ENCODE measurements at regions not wholly inside any gene's neighbourhood (a gene's known extent, or its start where the extent isn't known, plus 50 kb on each side); places are given as distances from the start of the nearest gene placed in this dataset.
A peak's percentile ranks its signal among the peaks of the same experiment; 100 is the strongest.

GRCh38 chr14:71380271-71380670 lies 473.0 kb downstream of the PCNX1 start:
- ATAC-seq (replicated peaks) (no peak), DNase-seq (no peak)
- peaks cover 22 to 43% of the 10 kb centered on the region in 2 donors for H3K4me1 Mint-ChIP-seq (ENCODE audit: low read depth in 2 of 2)
- H3K27ac Mint-ChIP-seq: peak overlapping the region in 1 of 2 donors; percentile 6
- peaks cover 4% of the 10 kb centered on the region for H3K36me3 Mint-ChIP-seq (ENCODE audit: insufficient read depth)
- H3K4me3 Mint-ChIP-seq: no peak overlapping the region
- H3K9me3 Mint-ChIP-seq: no peaks in the 10 kb centered on the region
- H3K27me3 Mint-ChIP-seq: no peaks in the 10 kb centered on the region

DNA sequence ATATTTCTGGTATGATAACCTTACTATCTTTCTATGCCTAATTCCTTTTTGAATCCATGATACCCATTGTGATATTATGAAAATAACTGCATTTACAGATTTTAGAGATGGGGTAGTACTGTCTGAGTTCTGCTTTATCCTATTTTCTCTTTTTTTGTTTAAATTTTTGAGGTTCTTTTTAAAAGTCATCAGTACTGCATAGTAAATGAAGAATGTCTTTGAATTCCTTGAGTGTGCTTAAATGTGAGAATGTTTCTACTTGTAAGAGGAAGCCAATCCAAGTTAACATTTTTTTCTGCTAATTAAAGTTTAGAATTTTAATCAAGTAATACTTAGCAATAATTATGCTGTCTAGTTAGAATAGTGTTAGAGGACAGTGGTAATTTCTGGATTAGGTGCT lies 474.6 kb downstream of the PCNX1 start:
- Mint-ChIP-seq H3K9me3 (no peaks in the 10 kb centered on the region), H3K4me3 (no peak overlapping the region), H3K4me1 (ENCODE audit: low read depth in 2 of 2) (peaks cover 24 to 45% of the 10 kb centered on the region in 2 donors), H3K27ac (peak overlapping the region in 1 of 2 donors; percentile 25), H3K36me3 (ENCODE audit: insufficient read depth) (peaks cover 4% of the 10 kb centered on the region), H3K27me3 (no peaks in the 10 kb centered on the region)
- ATAC-seq (replicated peaks) (no peak), DNase-seq (no peak)

DNA sequence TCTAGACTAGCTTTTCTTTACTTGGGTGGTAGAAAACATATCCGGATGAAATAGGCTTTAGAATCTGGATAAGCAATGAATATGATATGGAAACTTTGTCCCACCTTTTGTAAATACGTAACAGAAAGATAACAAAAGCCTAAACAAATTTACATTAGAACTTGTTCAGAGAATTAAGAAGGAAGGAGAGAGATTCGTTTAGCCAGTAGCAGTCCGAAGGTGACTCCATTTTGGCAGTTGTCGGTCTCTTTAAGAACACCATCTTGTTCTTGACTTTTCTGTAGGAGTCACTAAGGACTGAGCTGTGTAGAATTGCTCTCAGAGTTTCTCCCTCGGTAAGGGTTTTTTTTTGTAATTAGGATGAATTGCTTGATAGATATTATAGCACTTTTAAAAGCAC lies 475.1 kb downstream of the PCNX1 start:
- Mint-ChIP-seq H3K9me3 (no peaks in the 10 kb centered on the region), H3K36me3 (ENCODE audit: insufficient read depth) (peaks cover 4% of the 10 kb centered on the region), H3K27ac (peak overlapping the region in 1 of 2 donors; percentile 25), H3K4me1 (ENCODE audit: low read depth in 2 of 2) (peaks cover 24 to 45% of the 10 kb centered on the region in 2 donors), H3K4me3 (no peak overlapping the region), H3K27me3 (no peaks in the 10 kb centered on the region)
- no peak for DNase-seq
- ATAC-seq (replicated peaks): no peak

GRCh38 chr14:71383510-71383909 lies 476.3 kb downstream of the PCNX1 start:
- no peak for DNase-seq
- no peaks in the 10 kb centered on the region for H3K27me3 Mint-ChIP-seq
- no peak for ATAC-seq (replicated peaks)
- peak overlapping the region in 1 of 2 donors; percentile 59 for H3K27ac Mint-ChIP-seq
- H3K4me3 Mint-ChIP-seq: no peak overlapping the region
- H3K4me1 Mint-ChIP-seq (ENCODE audit: low read depth in 2 of 2): peaks cover 13 to 38% of the 10 kb centered on the region in 2 donors
- H3K36me3 Mint-ChIP-seq (ENCODE audit: insufficient read depth): no peaks in the 10 kb centered on the region
- H3K9me3 Mint-ChIP-seq: no peaks in the 10 kb centered on the region

GRCh38 chr14:71384007-71384845 lies 477.0 kb downstream of the PCNX1 start:
- no peak overlapping the region for H3K4me3 Mint-ChIP-seq
- H3K4me1 Mint-ChIP-seq (ENCODE audit: low read depth in 2 of 2): peaks cover 11 to 38% of the 10 kb centered on the region in 2 donors
- no peak for DNase-seq
- H3K27ac Mint-ChIP-seq: peak overlapping the region in 1 of 2 donors; percentile 10
- ATAC-seq (replicated peaks): no peak
- H3K9me3 Mint-ChIP-seq: no peaks in the 10 kb centered on the region
- H3K36me3 Mint-ChIP-seq (ENCODE audit: insufficient read depth): no peaks in the 10 kb centered on the region
- no peaks in the 10 kb centered on the region for H3K27me3 Mint-ChIP-seq

- Mint-ChIP-seq H3K36me3 (ENCODE audit: insufficient read depth) (peaks cover 4% of the 10 kb centered on the region), H3K27ac (no peak overlapping the region), H3K9me3 (no peaks in the 10 kb centered on the region), H3K27me3 (no peaks in the 10 kb centered on the region), H3K4me1 (ENCODE audit: low read depth in 2 of 2) (peaks cover 14 to 32% of the 10 kb centered on the region in 2 donors), H3K4me3 (no peak overlapping the region)
- DNase-seq (no peak), ATAC-seq (replicated peaks) (no peak)
These were observed 480.5 kb downstream of the PCNX1 start for GRCh38 chr14:71387753-71388152.

- ATAC-seq (replicated peaks) (no peak), DNase-seq (no peak)
- no peak overlapping the region for H3K27ac Mint-ChIP-seq
- H3K4me1 Mint-ChIP-seq (ENCODE audit: low read depth in 2 of 2): peaks cover 14 to 31% of the 10 kb centered on the region in 2 donors
- H3K4me3 Mint-ChIP-seq: no peak overlapping the region
- H3K27me3 Mint-ChIP-seq: no peaks in the 10 kb centered on the region
- H3K9me3 Mint-ChIP-seq: no peaks in the 10 kb centered on the region
- peaks cover 4% of the 10 kb centered on the region for H3K36me3 Mint-ChIP-seq (ENCODE audit: insufficient read depth)
These were observed 481.1 kb downstream of the PCNX1 start for GRCh38 chr14:71388336-71388735.

DNA sequence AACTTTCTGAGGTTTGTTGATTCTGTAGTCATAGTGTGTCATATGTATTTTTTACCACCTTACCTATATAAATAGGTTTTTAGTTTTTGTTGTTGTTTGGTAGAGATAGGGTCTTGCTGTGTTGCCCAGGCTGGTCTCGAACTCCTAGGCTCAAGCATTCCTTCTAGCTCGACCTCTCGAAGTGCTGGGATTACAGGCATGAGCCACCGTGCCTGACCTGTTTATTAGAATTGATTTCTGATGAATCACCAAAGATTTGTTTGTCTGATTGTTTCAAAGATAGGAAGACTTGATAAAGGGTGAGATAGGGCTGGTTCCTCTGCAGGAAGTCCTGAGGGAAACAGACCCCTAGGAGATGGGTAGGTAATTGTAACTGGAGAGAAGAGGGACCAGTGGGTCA lies 481.6 kb downstream of the PCNX1 start:
- no peak for ATAC-seq (replicated peaks)
- Mint-ChIP-seq H3K4me3 (no peak overlapping the region), H3K4me1 (ENCODE audit: low read depth in 2 of 2) (peaks cover 13 to 31% of the 10 kb centered on the region in 2 donors), H3K36me3 (ENCODE audit: insufficient read depth) (peaks cover 4% of the 10 kb centered on the region), H3K27me3 (no peaks in the 10 kb centered on the region), H3K9me3 (no peaks in the 10 kb centered on the region), H3K27ac (no peak overlapping the region)
- DNase-seq: no peak

GRCh38 chr14:71394386-71394785 lies 487.1 kb downstream of the PCNX1 start:
- H3K27ac Mint-ChIP-seq: peak overlapping the region; percentile 46 to 61
- peaks cover 20 to 39% of the 10 kb centered on the region in 2 donors for H3K4me1 Mint-ChIP-seq (ENCODE audit: low read depth in 2 of 2)
- H3K27me3 Mint-ChIP-seq: no peaks in the 10 kb centered on the region
- H3K36me3 Mint-ChIP-seq (ENCODE audit: insufficient read depth): peaks cover 4% of the 10 kb centered on the region
- ATAC-seq (replicated peaks) (no peak), DNase-seq (no peak)
- H3K9me3 Mint-ChIP-seq: no peaks in the 10 kb centered on the region
- H3K4me3 Mint-ChIP-seq: no peak overlapping the region

- peaks cover 17 to 37% of the 10 kb centered on the region in 2 donors for H3K4me1 Mint-ChIP-seq (ENCODE audit: low read depth in 2 of 2)
- H3K27ac Mint-ChIP-seq: peak overlapping the region; percentile 46 to 61
- peaks cover 4% of the 10 kb centered on the region for H3K36me3 Mint-ChIP-seq (ENCODE audit: insufficient read depth)
- H3K4me3 Mint-ChIP-seq: no peak overlapping the region
- no peaks in the 10 kb centered on the region for H3K9me3 Mint-ChIP-seq
- ATAC-seq (replicated peaks): peak; percentile 14
- no peaks in the 10 kb centered on the region for H3K27me3 Mint-ChIP-seq
- no peak for DNase-seq
These were observed 487.9 kb downstream of the PCNX1 start for GRCh38 chr14:71395151-71395604.

GRCh38 chr14:71395636-71396035 lies 488.4 kb downstream of the PCNX1 start:
- Mint-ChIP-seq H3K4me1 (ENCODE audit: low read depth in 2 of 2) (peaks cover 19 to 40% of the 10 kb centered on the region in 2 donors), H3K9me3 (no peaks in the 10 kb centered on the region), H3K27me3 (no peaks in the 10 kb centered on the region), H3K4me3 (no peak overlapping the region), H3K36me3 (ENCODE audit: insufficient read depth) (peaks cover under 1% of the 10 kb centered on the region), H3K27ac (peak overlapping the region; percentile 5 to 50)
- DNase-seq (no peak), ATAC-seq (replicated peaks) (no peak)

DNA sequence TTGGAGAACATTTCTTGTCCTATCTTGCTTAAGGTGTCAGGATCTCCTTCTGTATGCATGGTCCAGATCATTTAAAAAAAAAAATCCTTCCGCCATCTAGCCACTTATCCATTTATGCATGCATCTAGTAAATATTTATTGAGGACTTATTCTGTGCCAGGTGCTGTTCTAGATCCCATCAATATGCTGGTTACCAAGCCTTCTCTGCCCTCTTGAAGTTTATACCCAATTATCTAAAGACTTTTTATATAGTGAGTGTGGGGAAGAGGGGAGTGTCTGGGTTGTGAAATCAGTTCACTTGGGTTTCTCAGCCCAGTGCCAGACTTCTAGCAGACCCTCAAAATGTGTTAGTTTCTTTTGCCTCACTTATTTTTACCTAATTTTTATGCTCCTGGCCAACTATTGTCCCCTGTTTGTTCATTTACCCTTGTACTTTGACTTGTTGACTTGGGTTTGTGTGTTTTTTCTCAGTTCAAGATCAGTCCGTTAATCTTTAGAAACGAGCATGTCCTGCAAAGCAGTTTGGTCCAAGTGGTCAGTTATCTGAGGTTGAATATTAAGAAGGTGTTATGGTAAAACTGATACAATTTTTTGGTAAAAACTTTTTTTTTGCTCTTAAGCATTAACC lies 488.9 kb downstream of the PCNX1 start:
- ATAC-seq (replicated peaks) (no peak), DNase-seq (no peak)
- Mint-ChIP-seq H3K4me3 (no peak overlapping the region), H3K9me3 (no peaks in the 10 kb centered on the region), H3K27me3 (no peaks in the 10 kb centered on the region), H3K27ac (peak overlapping the region; percentile 5 to 50), H3K36me3 (ENCODE audit: insufficient read depth) (no peaks in the 10 kb centered on the region), H3K4me1 (ENCODE audit: low read depth in 2 of 2) (peaks cover 19 to 40% of the 10 kb centered on the region in 2 donors)

DNA sequence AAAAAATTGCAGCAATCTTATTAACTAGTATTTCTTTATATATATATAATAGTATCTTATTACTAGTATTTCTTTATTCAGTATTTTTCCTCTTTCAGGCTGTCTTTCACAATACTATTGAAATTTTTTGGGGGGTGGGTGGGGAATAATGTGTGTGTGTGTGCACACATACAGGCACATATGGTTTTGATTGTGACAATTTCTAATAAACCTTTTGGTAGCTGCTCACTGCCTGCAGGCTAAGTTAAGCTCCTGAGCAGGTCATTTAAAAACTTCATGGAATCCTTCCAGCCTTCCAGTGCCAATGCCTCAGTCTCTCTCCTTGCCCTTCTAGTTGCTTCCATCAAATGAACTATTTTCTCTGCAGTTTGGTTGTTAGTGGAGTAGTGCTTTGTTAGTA lies 490.1 kb downstream of the PCNX1 start:
- Mint-ChIP-seq H3K27me3 (no peaks in the 10 kb centered on the region), H3K36me3 (ENCODE audit: insufficient read depth) (no peaks in the 10 kb centered on the region), H3K9me3 (no peaks in the 10 kb centered on the region), H3K4me1 (ENCODE audit: low read depth in 2 of 2) (peaks cover 19 to 37% of the 10 kb centered on the region in 2 donors), H3K4me3 (no peak overlapping the region), H3K27ac (peak overlapping the region in 1 of 2 donors; percentile 87)
- DNase-seq (no peak), ATAC-seq (replicated peaks) (no peak)

GRCh38 chr14:71398450-71398849 lies 491.2 kb downstream of the PCNX1 start:
- H3K27ac Mint-ChIP-seq: peak overlapping the region; percentile 4 to 80
- no peaks in the 10 kb centered on the region for H3K9me3 Mint-ChIP-seq
- DNase-seq: no peak
- H3K4me3 Mint-ChIP-seq: no peak overlapping the region
- H3K4me1 Mint-ChIP-seq (ENCODE audit: low read depth in 2 of 2): peaks cover 19 to 37% of the 10 kb centered on the region in 2 donors
- peaks cover 3% of the 10 kb centered on the region for H3K36me3 Mint-ChIP-seq (ENCODE audit: insufficient read depth)
- peak; percentile 7 for ATAC-seq (replicated peaks)
- no peaks in the 10 kb centered on the region for H3K27me3 Mint-ChIP-seq

Measured in effector memory CD8-positive, alpha-beta T cell (primary cell).